Lower lobe of right lung (tissue), 2 donors: ENCODE measurements at regions not wholly inside any gene's neighbourhood (a gene's known extent, or its start where the extent isn't known, plus 50 kb on each side); places are given as distances from the start of the nearest gene placed in this dataset.
"Not testable (repeated sequence)": the region's sequence is repeated elsewhere in the genome, so short reads cannot be mapped to it uniquely, and the experiment has no call there.

Experiments
- ATAC-seq, 2 donors: fragments of 200-7000 bp; cut with Tn5 transposase; one replicate each; pipeline ENCODE4 v1.9.1; 2020 to 2022; ENCODE audit warnings: mild to moderate bottlenecking in 2 of 2, moderate library complexity in 2 of 2
- DNase-seq: peaks from one replicate; pipeline ENCODE4 v3.0.0-alpha.2; 2020
- H3K27ac ChIP-seq: fragments of 200-600 bp; one replicate; pipeline ENCODE4 v1.8.0; 2022
- H3K27me3 ChIP-seq: fragments of 200-600 bp; one replicate; pipeline ENCODE4 v1.8.0; 2022; ENCODE audit warnings: low read depth
- H3K36me3 ChIP-seq: fragments of 200-600 bp; one replicate; pipeline ENCODE4 v1.8.0; 2022; ENCODE audit warnings: mild to moderate bottlenecking
- H3K4me1 ChIP-seq: fragments of 200-600 bp; one replicate; pipeline ENCODE4 v1.8.0; 2022
- H3K4me3 ChIP-seq: fragments of 200-600 bp; one replicate; pipeline ENCODE4 v1.8.0; 2022; ENCODE audit warnings: mild to moderate bottlenecking
- H3K9me3 ChIP-seq: fragments of 200-600 bp; one replicate; pipeline ENCODE4 v1.8.0; 2022
- intact Hi-C: fragments of 100-400 bp; cut with DNase I; formaldehyde crosslinking; loops from one replicate; pipeline ENCODE4 v1.11.0; 2022
- TF ChIP-seq, protein P1 (sequence below): fragments of 200-600 bp; IDR thresholded peaks from one replicate; pipeline ENCODE4 v1.8.0; 2022; ENCODE audit warnings: antibody characterized with exemption, mild to moderate bottlenecking
- donor health status: DM: no; HTN: yes; CAD: no; lungs with severe emphysema.

DNA sequence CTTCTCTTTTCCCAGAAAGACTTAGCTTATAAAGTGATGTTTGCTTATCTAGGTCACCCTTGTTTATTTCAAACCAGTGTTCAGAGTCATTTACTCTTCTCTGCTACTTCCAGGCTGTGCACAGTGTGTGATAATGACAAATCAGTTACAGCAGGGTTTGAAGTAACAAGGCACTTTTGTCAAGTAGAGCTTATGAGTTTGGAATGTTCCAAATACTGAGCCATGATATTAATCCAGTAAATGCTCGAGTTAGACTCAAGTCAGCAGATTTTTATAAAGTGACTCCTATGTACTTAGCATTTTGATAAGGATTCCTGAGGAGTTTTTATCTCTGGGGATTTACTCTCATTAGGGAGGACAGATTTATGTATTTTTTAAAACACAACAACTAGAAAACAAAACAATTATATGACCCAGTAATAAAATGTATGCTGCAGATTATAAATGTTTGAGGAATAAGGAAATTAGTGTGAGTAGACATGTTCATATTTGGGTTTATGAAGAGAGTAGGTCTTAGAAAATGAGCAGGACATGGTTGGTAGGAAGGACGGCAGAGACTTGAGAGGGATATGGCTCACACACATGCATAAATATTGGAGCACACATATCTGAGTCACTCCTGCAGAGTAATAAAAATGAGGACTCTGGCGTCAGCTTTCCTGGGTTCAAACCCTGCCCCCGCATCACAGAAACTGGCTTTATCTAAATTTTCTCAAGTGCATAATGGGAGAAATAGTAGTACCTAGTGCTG, 271.2 kb downstream of the FBXO8 start:
- TF ChIP-seq, protein P1, sequence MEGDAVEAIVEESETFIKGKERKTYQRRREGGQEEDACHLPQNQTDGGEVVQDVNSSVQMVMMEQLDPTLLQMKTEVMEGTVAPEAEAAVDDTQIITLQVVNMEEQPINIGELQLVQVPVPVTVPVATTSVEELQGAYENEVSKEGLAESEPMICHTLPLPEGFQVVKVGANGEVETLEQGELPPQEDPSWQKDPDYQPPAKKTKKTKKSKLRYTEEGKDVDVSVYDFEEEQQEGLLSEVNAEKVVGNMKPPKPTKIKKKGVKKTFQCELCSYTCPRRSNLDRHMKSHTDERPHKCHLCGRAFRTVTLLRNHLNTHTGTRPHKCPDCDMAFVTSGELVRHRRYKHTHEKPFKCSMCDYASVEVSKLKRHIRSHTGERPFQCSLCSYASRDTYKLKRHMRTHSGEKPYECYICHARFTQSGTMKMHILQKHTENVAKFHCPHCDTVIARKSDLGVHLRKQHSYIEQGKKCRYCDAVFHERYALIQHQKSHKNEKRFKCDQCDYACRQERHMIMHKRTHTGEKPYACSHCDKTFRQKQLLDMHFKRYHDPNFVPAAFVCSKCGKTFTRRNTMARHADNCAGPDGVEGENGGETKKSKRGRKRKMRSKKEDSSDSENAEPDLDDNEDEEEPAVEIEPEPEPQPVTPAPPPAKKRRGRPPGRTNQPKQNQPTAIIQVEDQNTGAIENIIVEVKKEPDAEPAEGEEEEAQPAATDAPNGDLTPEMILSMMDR: no peak
- ATAC-seq (no peak), DNase-seq (no peak)
- Histone ChIP-seq H3K9me3 (no peaks in the 10 kb centered on the region), H3K4me3 (no peak overlapping the region), H3K27me3 (no peaks in the 10 kb centered on the region), H3K36me3 (no peaks in the 10 kb centered on the region), H3K27ac (no peak overlapping the region), H3K4me1 (no peaks in the 10 kb centered on the region)
- intact Hi-C loops: no loop called here

DNA sequence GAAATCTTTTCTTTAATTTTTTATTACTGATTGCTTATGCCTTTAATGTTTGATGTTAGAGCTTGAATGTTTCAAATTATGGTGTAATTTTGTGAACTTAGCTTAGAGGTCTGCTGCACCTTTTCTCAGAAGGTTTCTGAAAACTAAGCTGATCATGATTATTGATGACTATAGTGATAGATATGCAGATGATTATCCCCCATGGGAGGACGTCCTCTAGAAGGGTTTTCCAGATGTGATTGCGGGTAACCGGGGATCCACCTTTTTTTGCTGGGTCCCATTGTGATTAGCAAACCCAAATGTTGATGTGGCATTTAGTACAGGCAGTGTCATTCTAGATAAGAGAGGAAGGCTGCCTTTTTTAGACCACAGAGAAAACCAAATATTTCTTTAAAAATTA, 272.9 kb downstream of the FBXO8 start:
- no peak overlapping the region for H3K4me3 ChIP-seq
- H3K27me3 ChIP-seq: no peaks in the 10 kb centered on the region
- no peak for DNase-seq
- no peaks in the 10 kb centered on the region for H3K4me1 ChIP-seq
- no peaks in the 10 kb centered on the region for H3K9me3 ChIP-seq
- intact Hi-C loops: no loop called here
- H3K36me3 ChIP-seq: no peaks in the 10 kb centered on the region
- no peak for ATAC-seq
- H3K27ac ChIP-seq: no peak overlapping the region
- TF ChIP-seq, protein P1: no peak

DNA sequence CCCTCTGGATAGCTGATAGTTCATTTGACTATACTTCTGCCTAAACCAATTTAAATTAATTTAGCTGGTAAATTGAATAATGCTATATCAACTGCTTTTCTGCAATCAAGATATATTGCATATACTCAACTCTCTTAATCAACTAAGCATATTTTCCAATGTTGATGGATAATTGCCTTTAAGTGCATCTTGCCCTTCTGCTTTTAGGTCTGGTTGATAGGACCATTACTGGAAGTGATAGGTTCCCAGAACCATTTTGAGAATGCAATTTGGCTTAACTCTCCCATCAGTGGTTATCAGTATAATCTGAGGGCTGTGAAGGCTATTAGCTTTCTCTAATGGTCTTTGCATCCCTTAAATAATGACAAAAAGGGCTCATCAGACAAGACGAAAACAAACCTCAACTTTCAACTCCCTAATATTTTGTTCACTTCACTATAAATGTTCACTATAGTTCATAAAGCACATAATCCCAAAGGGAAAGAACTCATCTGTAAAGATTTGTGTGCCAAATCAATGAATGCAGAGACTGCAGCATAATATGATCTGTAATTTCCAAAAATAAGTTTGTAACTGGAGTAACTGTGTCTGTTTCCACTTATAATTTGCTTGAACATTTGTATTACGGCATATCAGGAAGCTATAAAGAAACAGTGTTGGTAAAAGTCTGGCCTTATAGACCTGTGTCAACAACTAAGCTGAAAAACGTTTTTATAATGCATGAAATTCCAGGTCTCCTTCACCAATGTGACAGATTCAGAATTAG, 273.6 kb downstream of the FBXO8 start:
- H3K27me3 ChIP-seq: no peaks in the 10 kb centered on the region
- ATAC-seq (no peak), DNase-seq (no peak)
- no peaks in the 10 kb centered on the region for H3K4me1 ChIP-seq
- H3K4me3 ChIP-seq: no peak overlapping the region
- intact Hi-C loops: no loop called here
- H3K36me3 ChIP-seq: no peaks in the 10 kb centered on the region
- TF ChIP-seq, protein P1: no peak
- no peaks in the 10 kb centered on the region for H3K9me3 ChIP-seq
- H3K27ac ChIP-seq: no peak overlapping the region

DNA sequence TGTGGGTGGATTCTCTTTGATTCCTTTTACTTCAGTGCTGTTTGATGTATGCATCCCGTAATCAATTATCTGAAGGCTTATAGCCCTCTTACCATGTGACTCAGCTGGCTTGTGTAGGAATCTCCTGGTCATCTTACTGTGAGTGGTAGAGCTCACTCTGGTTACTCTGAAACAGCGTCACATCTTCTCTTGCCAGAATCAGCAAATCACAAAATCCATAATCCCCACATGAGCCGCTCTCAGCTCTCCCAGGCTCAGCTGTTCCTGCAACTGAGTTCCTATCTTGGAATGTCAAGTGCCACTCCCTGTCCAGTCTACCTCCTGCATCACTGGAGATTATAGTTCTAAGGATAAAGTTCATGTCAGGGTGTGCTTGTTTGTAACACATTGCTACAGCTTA, 278.0 kb downstream of the FBXO8 start:
- Histone ChIP-seq H3K4me1 (no peaks in the 10 kb centered on the region), H3K27me3 (no peaks in the 10 kb centered on the region), H3K27ac (no peak overlapping the region), H3K9me3 (no peaks in the 10 kb centered on the region), H3K4me3 (no peak overlapping the region), H3K36me3 (no peaks in the 10 kb centered on the region)
- ATAC-seq: no peak
- DNase-seq: no peak
- TF ChIP-seq, protein P1: no peak
- intact Hi-C loops: no loop called here

DNA sequence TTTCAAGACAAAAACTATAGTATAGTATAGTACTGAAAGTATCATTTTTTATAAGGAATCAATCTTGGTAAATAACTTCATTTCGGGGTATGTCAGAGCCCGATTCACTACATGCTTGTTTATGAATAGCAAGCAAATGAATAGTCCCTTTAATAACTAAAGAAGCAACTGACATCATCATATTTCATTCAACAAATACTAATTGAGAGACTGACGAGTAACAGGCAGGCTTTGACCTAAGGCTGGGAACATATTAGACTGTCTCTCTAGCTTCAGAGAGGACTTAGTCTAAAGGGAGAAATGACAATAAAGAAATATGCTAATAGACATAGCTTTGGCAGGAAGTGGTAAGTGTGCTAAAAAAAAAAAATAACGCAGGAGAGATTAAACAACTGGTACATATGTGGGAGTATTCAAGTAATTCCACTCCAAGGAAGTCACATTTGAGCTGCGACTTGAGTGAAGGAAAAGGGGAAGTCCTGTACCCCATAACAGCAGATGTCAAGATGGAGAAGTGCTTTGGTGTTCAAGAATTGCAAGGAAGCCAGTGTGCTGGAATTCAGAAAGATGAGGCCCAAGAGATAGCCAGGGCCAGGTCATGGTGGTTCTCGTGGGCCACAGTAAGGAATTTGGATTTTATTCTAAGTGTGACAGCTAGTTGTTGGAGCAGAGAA, 284.9 kb downstream of the FBXO8 start:
- ATAC-seq: no peak

DNA sequence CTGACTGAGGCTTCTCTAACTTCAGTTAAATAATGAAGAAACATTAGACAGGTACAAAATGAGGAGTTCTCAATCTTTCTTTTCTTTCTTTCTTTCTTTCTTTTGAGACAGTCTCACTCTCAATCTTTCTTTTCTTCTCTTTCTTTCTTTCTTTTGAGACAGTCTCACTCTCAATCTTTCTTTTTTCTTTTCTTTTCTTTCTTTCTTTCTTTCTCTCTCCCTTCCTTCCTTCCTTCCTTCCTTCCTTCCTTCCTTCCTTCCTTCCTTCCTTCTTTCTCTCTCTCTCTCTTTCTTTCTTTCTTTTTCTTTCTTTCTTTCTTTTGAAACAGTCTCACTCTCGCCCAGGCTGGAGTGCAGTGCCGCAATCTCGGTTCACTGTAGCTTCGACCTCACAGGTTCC, 287.7 kb downstream of the FBXO8 start:
- H3K36me3 ChIP-seq, H3K27ac ChIP-seq, H3K27me3 ChIP-seq, ATAC-seq, H3K4me1 ChIP-seq, H3K4me3 ChIP-seq, H3K9me3 ChIP-seq, intact Hi-C loops, DNase-seq: not testable (repeated sequence)

More for the DNA sequence above, 284.9 kb downstream of the FBXO8 start:
- DNase-seq: no peak
- intact Hi-C loops: no loop called here
- no peak overlapping the region for H3K27ac ChIP-seq
- TF ChIP-seq, protein P1: no peak
- H3K9me3 ChIP-seq: no peaks in the 10 kb centered on the region
- no peaks in the 10 kb centered on the region for H3K27me3 ChIP-seq
- no peak overlapping the region for H3K4me3 ChIP-seq
- H3K36me3 ChIP-seq: no peaks in the 10 kb centered on the region
- H3K4me1 ChIP-seq: no peaks in the 10 kb centered on the region
